Activated CD8-positive, alpha-beta memory T cell treated with anti-CD3 and anti-CD28 coated beads, Interleukin-2, amount 50 U/mL, for 24 hours (primary cell): ENCODE measurements at regions not wholly inside any gene's neighbourhood (a gene's known extent, or its start where the extent isn't known, plus 50 kb on each side); places are given as distances from the start of the nearest gene placed in this dataset.

Source experiments
- DNase-seq: peaks from one replicate; pipeline ENCODE4 v3.0.0-alpha.2; 2020; ENCODE audit errors: extremely low read depth

DNA sequence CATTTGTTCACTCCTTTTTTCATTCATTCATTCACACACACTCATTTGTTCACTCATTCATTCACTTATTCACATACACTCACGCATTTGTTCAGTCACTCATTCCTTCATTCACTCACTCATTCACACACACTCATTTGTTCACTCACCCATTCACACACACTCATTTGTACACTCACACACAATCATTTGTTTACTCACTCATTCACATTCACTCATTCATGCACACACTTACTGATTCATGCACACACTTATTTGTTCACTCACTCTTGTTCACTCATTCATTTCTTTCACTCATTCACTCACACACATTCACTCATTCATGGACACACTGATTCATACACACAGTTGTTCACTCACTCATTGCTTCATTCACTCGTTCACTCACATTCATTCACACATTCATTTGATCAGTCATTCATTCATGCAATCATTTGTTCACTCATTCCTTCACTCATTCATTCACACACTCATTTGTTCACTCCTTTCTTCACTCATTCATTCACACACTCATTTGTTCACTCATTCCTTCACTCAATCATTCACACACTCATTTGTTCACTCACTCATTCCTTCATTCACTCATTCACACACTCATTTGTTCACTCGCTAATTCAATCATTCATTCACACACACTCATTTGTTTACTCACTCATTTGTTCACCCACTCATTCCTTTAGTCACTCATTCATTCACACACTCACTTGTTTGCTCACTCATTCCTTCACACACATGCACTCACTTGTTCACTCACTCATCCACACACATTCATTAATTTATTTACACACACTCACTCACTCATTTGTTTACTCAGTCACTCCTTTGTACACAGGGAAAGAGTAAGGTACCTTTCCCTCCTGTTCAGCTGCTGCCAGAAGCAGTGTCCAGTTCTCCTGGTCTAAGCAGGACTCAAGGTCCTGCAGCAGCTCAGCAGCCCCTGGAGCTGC, 50.7 kb upstream of the BHLHE23 start:
- DNase-seq, result no peak

DNA sequence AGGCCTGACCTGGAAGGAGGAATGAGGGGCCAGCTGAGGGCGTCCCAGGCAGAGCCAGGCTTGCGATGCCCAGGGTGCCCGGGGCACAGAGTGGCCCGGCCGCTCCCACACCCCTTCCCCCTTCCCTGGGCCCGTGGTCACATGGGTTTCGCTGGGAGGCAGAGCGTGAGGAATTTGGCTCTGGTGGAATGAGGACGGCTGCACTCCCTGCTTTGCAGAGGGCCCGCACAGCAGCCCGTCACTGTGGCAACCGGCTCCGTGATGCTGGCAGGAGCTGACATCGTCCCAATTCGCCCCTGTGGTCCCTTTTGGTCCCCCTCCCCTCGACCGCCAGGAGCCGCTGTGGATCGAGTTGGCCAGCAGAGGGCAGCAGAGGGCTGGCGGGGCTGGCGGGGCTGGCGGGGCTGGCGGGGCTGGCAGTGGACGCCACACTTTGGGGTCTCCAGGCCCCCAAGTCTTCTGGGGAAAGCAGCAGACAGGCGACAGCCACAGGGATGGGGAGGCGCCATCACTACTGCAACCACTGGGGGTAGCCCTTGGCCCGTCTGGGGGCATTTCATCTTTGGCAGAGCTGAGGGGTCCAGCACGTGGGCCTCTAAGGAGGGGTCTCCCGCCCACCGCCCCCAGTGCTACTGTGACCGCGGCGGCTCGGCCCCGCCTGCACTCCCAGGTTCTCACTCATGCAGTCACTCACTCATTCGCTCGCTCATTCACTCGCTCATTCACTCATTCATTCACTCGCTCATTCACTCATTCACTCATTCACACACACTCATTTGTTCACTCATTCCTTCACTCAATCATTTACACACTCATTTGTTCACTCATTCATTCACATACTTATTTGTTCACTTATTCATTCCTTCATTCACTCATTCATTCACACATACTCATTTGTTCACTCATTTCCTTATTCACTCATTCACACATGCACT, 49.7 kb upstream of the BHLHE23 start:
- DNase-seq, result no peak
